ENCODE measurements at regions not wholly inside any gene's neighbourhood (a gene's known extent, or its start where the extent isn't known, plus 50 kb on each side); places are given as distances from the start of the nearest gene placed in this dataset.

- TF ChIP-seq, protein P1, sequence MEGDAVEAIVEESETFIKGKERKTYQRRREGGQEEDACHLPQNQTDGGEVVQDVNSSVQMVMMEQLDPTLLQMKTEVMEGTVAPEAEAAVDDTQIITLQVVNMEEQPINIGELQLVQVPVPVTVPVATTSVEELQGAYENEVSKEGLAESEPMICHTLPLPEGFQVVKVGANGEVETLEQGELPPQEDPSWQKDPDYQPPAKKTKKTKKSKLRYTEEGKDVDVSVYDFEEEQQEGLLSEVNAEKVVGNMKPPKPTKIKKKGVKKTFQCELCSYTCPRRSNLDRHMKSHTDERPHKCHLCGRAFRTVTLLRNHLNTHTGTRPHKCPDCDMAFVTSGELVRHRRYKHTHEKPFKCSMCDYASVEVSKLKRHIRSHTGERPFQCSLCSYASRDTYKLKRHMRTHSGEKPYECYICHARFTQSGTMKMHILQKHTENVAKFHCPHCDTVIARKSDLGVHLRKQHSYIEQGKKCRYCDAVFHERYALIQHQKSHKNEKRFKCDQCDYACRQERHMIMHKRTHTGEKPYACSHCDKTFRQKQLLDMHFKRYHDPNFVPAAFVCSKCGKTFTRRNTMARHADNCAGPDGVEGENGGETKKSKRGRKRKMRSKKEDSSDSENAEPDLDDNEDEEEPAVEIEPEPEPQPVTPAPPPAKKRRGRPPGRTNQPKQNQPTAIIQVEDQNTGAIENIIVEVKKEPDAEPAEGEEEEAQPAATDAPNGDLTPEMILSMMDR (IDR thresholded peaks at IDR 0.05 in 4 of 5, conservative IDR thresholded peaks at IDR 0.05 in 1 of 5), result no peak
- TF ChIP-seq POLR2A (IDR thresholded peaks at IDR 0.05), result no peak
Measured at GRCh38 chr2:2698182-2699120, 367.4 kb upstream of the MYT1L start.

Measured in gastrocnemius medialis (tissue), 4 donors.